T-helper 1 cell treated with Interleukin-12 subunit alpha and Interleukin-12 subunit beta and Interleukin-4 antibody, amounts not matched to agents 30 μg/mL and 1 μg/mL, for 36 hours (primary cell): ENCODE measurements at regions not wholly inside any gene's neighbourhood (a gene's known extent, or its start where the extent isn't known, plus 50 kb on each side); places are given as distances from the start of the nearest gene placed in this dataset.

Experiments
- H3K27ac Mint-ChIP-seq: one replicate; pipeline ENCODE4 v1.8.0; 2021; ENCODE audit warnings: mild to moderate bottlenecking, mixed read lengths
- H3K27me3 Mint-ChIP-seq: one replicate; pipeline ENCODE4 v1.8.0; 2021; ENCODE audit warnings: low read depth, mixed read lengths
- H3K36me3 Mint-ChIP-seq: one replicate; pipeline ENCODE4 v1.8.0; 2021; ENCODE audit warnings: low read depth, mixed read lengths
- H3K4me1 Mint-ChIP-seq: one replicate; pipeline ENCODE4 v1.8.0; 2021; ENCODE audit warnings: low read depth, mixed read lengths
- H3K4me3 Mint-ChIP-seq: one replicate; pipeline ENCODE4 v1.8.0; 2021; ENCODE audit warnings: mild to moderate bottlenecking, moderate library complexity, mixed read lengths
- H3K9me3 Mint-ChIP-seq: one replicate; pipeline ENCODE4 v1.8.0; 2021; ENCODE audit warnings: mixed read lengths

- Mint-ChIP-seq H3K4me1 (no peaks in the 10 kb centered on the region), H3K27ac (no peak overlapping the region), H3K27me3 (peaks cover 16% of the 10 kb centered on the region), H3K36me3 (no peaks in the 10 kb centered on the region), H3K4me3 (no peak overlapping the region), H3K9me3 (peaks cover 16% of the 10 kb centered on the region)
These were observed 92.3 kb upstream of the ALKAL2 start for GRCh38 chr2:380221-380620.

GRCh38 chr2:379778-380177, 91.9 kb upstream of the ALKAL2 start:
- H3K36me3 Mint-ChIP-seq: no peaks in the 10 kb centered on the region
- no peak overlapping the region for H3K4me3 Mint-ChIP-seq
- peaks cover 16% of the 10 kb centered on the region for H3K9me3 Mint-ChIP-seq
- H3K27ac Mint-ChIP-seq: no peak overlapping the region
- no peaks in the 10 kb centered on the region for H3K4me1 Mint-ChIP-seq
- H3K27me3 Mint-ChIP-seq: peaks cover 16% of the 10 kb centered on the region

- no peaks in the 10 kb centered on the region for H3K36me3 Mint-ChIP-seq
- H3K4me3 Mint-ChIP-seq: no peak overlapping the region
- H3K4me1 Mint-ChIP-seq: no peaks in the 10 kb centered on the region
- H3K27ac Mint-ChIP-seq: no peak overlapping the region
- H3K27me3 Mint-ChIP-seq: peaks cover 16% of the 10 kb centered on the region
- H3K9me3 Mint-ChIP-seq: peaks cover 16% of the 10 kb centered on the region
These were observed 90.5 kb upstream of the ALKAL2 start for GRCh38 chr2:378364-378763.

- Mint-ChIP-seq H3K4me1 (no peaks in the 10 kb centered on the region), H3K36me3 (no peaks in the 10 kb centered on the region), H3K27ac (no peak overlapping the region), H3K4me3 (no peak overlapping the region), H3K9me3 (peaks cover 16% of the 10 kb centered on the region), H3K27me3 (peaks cover 17% of the 10 kb centered on the region)
These were observed 89.5 kb upstream of the ALKAL2 start for GRCh38 chr2:377414-377813.

GRCh38 chr2:375956-376307, 88.0 kb upstream of the ALKAL2 start:
- Mint-ChIP-seq H3K36me3 (no peaks in the 10 kb centered on the region), H3K27me3 (peaks cover 30% of the 10 kb centered on the region), H3K4me1 (no peaks in the 10 kb centered on the region), H3K4me3 (no peak overlapping the region), H3K27ac (no peak overlapping the region), H3K9me3 (peaks cover 18% of the 10 kb centered on the region)

GRCh38 chr2:375270-375955, 87.5 kb upstream of the ALKAL2 start:
- Mint-ChIP-seq H3K9me3 (peaks cover 23% of the 10 kb centered on the region), H3K27me3 (peaks cover 33% of the 10 kb centered on the region), H3K4me1 (no peaks in the 10 kb centered on the region), H3K36me3 (no peaks in the 10 kb centered on the region), H3K4me3 (no peak overlapping the region), H3K27ac (no peak overlapping the region)

- Mint-ChIP-seq H3K4me3 (no peak overlapping the region), H3K4me1 (no peaks in the 10 kb centered on the region), H3K36me3 (no peaks in the 10 kb centered on the region), H3K27ac (no peak overlapping the region), H3K9me3 (peaks cover 14% of the 10 kb centered on the region), H3K27me3 (peaks cover 17% of the 10 kb centered on the region)
These were observed 80.5 kb upstream of the ALKAL2 start for GRCh38 chr2:368386-368785.

- H3K4me3 Mint-ChIP-seq: no peak overlapping the region
- H3K4me1 Mint-ChIP-seq: no peaks in the 10 kb centered on the region
- H3K27me3 Mint-ChIP-seq: peaks cover 14% of the 10 kb centered on the region
- peaks cover 14% of the 10 kb centered on the region for H3K9me3 Mint-ChIP-seq
- no peaks in the 10 kb centered on the region for H3K36me3 Mint-ChIP-seq
- H3K27ac Mint-ChIP-seq: no peak overlapping the region
These were observed 79.4 kb upstream of the ALKAL2 start for GRCh38 chr2:367246-367645.

GRCh38 chr2:366706-367105, 78.8 kb upstream of the ALKAL2 start:
- H3K4me1 Mint-ChIP-seq: no peaks in the 10 kb centered on the region
- H3K9me3 Mint-ChIP-seq: peaks cover 14% of the 10 kb centered on the region
- no peak overlapping the region for H3K27ac Mint-ChIP-seq
- H3K4me3 Mint-ChIP-seq: no peak overlapping the region
- H3K27me3 Mint-ChIP-seq: peaks cover 9% of the 10 kb centered on the region
- no peaks in the 10 kb centered on the region for H3K36me3 Mint-ChIP-seq

GRCh38 chr2:365367-366275, 77.7 kb upstream of the ALKAL2 start:
- Mint-ChIP-seq H3K4me3 (no peak overlapping the region), H3K27me3 (peaks cover under 1% of the 10 kb centered on the region), H3K27ac (no peak overlapping the region), H3K9me3 (peaks cover 10% of the 10 kb centered on the region), H3K36me3 (no peaks in the 10 kb centered on the region), H3K4me1 (no peaks in the 10 kb centered on the region)

- Mint-ChIP-seq H3K36me3 (no peaks in the 10 kb centered on the region), H3K27ac (no peak overlapping the region), H3K4me3 (no peak overlapping the region)
These were observed 76.1 kb upstream of the ALKAL2 start for GRCh38 chr2:363824-364470.

GRCh38 chr2:362924-363323, 75.0 kb upstream of the ALKAL2 start:
- no peaks in the 10 kb centered on the region for H3K4me1 Mint-ChIP-seq
- H3K9me3 Mint-ChIP-seq: peaks cover 8% of the 10 kb centered on the region
- no peak overlapping the region for H3K4me3 Mint-ChIP-seq

More at GRCh38 chr2:363824-364470, 76.1 kb upstream of the ALKAL2 start:
- Mint-ChIP-seq H3K9me3 (peaks cover 8% of the 10 kb centered on the region), H3K27me3 (peaks cover 4% of the 10 kb centered on the region), H3K4me1 (no peaks in the 10 kb centered on the region)

GRCh38 chr2:360124-360523, 72.2 kb upstream of the ALKAL2 start:
- Mint-ChIP-seq H3K9me3 (peaks cover 8% of the 10 kb centered on the region), H3K4me1 (no peaks in the 10 kb centered on the region), H3K27me3 (peaks cover 8% of the 10 kb centered on the region), H3K36me3 (no peaks in the 10 kb centered on the region), H3K4me3 (no peak overlapping the region), H3K27ac (no peak overlapping the region)

More at GRCh38 chr2:362924-363323, 75.0 kb upstream of the ALKAL2 start:
- H3K27ac Mint-ChIP-seq: no peak overlapping the region
- H3K27me3 Mint-ChIP-seq: peaks cover 8% of the 10 kb centered on the region
- H3K36me3 Mint-ChIP-seq: no peaks in the 10 kb centered on the region

GRCh38 chr2:359047-359446, 71.2 kb upstream of the ALKAL2 start:
- H3K27me3 Mint-ChIP-seq: peaks cover 8% of the 10 kb centered on the region
- H3K4me1 Mint-ChIP-seq: no peaks in the 10 kb centered on the region
- no peak overlapping the region for H3K4me3 Mint-ChIP-seq

GRCh38 chr2:357811-358210, 69.9 kb upstream of the ALKAL2 start:
- Mint-ChIP-seq H3K9me3 (no peaks in the 10 kb centered on the region), H3K4me1 (no peaks in the 10 kb centered on the region), H3K36me3 (no peaks in the 10 kb centered on the region), H3K27ac (no peak overlapping the region), H3K27me3 (peaks cover 8% of the 10 kb centered on the region), H3K4me3 (no peak overlapping the region)

More at GRCh38 chr2:359047-359446, 71.2 kb upstream of the ALKAL2 start:
- Mint-ChIP-seq H3K36me3 (no peaks in the 10 kb centered on the region), H3K9me3 (peaks cover 4% of the 10 kb centered on the region), H3K27ac (no peak overlapping the region)
